M059J (cell line): ENCODE measurements at regions not wholly inside any gene's neighbourhood (a gene's known extent, or its start where the extent isn't known, plus 50 kb on each side); places are given as distances from the start of the nearest gene placed in this dataset.

Source experiments
- DNase-seq: peaks from one replicate; pipeline ENCODE4 v3.0.0-alpha.2; 2012; ENCODE audit warnings: low read depth

DNA sequence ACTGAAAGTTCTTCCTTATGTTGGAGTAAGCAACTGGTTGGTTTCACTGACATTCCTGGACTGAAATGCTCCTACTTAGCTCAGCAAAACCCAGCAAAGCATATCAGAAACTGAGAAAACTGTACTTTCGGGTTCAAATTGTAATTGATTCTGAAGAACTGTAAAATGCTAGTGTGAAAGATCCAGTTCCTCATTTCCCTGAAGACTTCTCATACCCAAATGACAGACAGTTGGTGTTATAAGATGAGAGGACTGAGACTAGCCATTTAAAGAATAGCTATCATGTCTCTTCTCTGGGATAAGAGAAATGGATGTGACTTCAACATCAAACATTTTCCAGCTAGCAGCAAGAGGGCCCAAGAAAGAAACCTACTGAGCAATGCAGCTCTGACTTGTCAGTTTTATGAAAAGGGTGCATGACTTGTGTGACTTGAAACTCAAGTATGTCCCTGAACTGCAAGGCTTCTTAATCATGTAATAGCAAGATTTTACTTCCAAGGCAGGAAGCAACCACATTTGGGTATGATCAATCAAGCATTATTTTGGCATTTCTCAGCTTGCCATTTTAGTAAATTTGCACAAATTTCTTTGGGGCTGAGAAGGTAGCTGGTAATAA, 420.3 kb upstream of the MMADHC start:
- no peak for DNase-seq

DNA sequence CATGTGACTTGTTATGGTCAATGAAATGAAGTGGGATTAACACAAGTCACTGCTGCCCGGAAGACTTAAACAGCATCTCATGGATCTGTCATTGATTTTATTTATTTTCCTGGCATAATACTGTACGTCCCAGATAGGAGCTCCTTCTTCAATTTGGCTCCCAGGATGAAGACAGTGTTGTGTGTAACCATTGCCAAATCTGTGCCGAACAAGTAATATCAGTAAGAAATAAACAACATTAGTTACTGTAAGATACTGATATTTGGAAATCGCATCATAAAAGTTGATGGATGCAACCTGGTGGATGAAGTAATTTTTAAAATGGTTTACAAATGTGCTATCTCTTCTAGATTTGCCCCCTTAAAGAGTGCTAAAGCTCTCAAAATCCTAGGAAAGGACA, 419.0 kb upstream of the MMADHC start:
- no peak for DNase-seq

- DNase-seq: no peak
These were observed 416.0 kb upstream of the MMADHC start for GRCh38 chr2:150003544-150003943.

DNA sequence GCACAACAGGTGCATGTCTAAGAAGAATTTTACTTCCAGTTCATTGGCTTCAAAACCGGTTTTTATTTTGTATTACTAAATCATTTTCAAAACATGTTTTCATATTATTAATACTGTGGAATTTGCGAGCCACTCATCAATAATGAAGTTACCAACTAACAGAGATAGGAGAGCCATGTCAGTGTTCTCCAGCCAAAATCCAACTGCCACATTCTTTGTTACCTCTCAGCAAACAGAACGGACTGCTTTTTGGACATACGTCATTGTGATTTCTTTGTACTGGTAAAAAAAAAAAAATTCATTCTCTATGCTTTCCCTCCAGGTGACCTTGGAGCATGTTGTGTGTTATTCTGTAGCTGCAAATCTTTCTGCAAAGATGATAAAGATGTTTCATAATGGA, 414.2 kb upstream of the MMADHC start:
- no peak for DNase-seq

DNA sequence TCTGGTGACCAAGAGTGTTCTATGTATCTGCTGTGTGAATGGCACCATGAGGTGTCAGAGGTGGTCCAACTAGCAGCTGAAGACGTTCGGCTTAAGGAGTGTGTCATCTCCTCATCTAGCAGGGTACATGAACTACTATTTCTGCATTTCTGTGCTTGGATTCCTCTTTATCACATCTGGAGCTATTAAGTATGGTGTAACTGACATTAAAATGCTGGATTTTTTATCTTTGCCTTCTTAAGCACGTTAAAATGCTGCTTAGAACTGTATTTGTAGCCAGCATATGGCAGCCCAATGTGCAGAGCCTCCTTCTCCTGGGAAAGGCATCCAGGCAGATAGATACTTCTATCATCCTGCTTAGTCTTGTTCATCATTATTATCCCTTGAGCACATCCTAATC, 409.3 kb upstream of the MMADHC start:
- DNase-seq: no peak

DNA sequence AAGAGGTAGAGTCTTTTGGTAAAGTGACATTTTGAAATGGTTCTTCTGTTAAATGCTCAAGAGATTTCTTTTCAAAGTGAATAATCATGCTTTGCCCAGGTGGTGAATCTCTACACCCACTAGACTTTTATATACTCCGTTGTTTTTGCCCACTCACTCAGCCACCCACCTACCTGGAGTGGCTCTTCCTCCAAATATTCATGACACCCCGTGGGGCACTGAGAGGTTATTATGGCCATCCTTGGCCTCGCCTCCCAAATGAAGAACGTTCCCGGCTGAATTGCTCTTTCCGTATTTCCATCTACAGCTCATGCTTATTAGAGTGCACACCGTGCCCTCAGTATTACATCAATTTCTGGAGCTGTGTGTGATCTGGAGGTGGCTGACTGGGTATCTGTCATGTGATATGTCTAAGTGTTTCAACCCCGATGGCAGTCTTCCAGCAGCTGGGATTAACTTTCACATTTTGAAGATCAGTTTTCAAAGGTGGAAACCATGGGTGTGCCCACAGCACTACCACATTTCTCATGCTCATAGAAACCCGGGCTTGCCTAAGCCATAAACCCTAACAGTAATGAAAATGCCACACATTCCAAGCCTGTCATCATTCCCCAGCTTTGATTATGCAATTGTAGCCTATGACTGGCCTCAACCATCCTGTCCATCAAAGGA, 406.6 kb upstream of the MMADHC start:
- DNase-seq: peak; percentile 91

DNA sequence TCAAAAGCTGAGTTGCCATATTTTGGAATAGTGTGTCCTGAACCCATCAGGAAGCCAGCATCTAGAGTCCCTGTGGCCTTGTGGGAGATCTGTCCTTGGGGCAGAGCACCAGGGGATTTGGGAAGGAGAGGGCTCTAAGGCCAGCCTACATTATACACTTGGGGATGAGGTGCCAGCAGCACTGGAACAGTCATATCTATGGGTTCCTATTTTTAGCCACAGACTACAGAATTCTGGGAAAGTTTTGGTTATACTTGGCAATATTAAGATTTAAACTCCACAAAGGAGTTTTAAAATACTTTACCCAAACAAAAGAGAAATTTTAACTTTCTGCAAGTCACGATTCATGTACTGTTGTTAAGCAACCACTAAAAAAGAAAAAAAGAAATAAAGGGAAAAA, 405.7 kb upstream of the MMADHC start:
- DNase-seq: no peak

GRCh38 chr2:149991576-149991975, 404.0 kb upstream of the MMADHC start:
- DNase-seq: peak; percentile 49

- DNase-seq: no peak
These were observed 403.4 kb upstream of the MMADHC start for GRCh38 chr2:149990965-149991364.

GRCh38 chr2:149989447-149990063, 402.0 kb upstream of the MMADHC start:
- DNase-seq: peak; percentile 41

GRCh38 chr2:149988361-149988760, 400.8 kb upstream of the MMADHC start:
- DNase-seq: no peak

GRCh38 chr2:149986861-149987260, 399.3 kb upstream of the MMADHC start:
- DNase-seq: no peak

DNA sequence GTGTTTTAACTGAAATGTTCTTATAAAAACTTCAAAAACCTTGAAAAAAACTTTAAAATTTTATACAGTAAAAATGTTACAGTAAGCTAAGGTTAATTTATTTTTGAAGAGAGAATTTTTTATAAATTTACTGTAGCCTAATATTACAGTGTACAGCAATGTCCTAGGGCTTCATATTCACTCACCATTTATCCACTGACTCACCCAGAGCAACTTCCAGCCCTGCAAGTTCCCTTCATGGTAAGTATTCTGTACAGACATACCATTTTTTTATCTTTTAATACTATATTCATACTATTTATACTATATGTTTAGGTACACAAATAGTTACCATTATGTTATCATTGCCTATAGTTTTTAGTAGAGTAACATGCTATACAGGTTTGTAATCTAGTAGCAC, 396.7 kb upstream of the MMADHC start:
- no peak for DNase-seq

DNA sequence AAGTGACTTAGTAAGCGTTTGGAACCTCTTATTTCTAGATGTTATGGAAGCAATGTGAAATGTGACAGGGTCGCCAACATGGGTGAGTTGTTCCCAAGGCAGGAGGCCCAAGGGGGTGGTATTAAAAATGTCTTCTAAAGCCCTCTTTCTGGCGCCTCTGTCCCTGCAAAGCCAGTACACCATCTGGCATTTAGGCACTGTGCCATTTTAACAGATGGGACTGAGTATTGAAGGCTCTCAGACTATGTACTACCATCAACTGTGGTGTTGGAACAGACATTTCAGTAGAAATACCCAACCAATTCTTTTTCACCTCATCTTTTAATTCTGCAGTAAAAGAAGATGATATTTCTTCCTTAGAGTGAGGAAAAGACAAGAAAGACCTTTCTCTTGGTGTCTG, 384.5 kb upstream of the MMADHC start:
- DNase-seq: no peak

DNA sequence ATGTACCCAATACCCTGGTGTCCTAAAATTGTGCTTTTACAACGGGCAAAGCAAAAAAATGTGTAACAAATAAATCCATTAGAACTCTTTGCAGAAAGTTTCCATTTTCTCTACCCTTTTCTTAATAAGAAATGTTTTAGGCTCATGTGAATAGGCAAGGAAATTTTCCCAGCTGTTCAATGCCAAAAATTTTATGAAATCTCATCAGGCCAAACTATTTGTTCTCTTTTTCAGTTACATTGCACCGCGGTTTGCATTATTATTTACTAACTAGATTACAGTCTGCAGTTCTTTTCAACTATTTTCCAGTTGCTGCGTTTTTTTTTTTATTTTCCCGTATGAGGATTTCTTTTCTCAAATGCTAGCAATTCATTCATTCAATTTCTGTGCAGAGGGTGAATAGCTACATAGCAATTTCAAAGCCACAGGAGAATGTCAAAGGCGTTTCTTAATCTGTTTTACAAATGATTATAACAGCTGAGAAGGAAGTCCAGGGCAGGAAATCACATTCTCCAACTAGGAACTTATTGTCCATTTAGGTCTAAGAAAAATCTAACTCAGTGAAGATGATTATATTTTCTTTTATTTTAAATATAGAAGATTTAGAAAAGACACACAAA, 367.5 kb upstream of the MMADHC start:
- DNase-seq: no peak

GRCh38 chr2:149953627-149954026, 366.1 kb upstream of the MMADHC start:
- DNase-seq: no peak

- DNase-seq: no peak
These were observed 343.9 kb upstream of the MMADHC start for GRCh38 chr2:149931486-149931885.

GRCh38 chr2:149928011-149928410, 340.4 kb upstream of the MMADHC start:
- no peak for DNase-seq

- DNase-seq: no peak
These were observed 338.6 kb upstream of the MMADHC start for GRCh38 chr2:149926149-149926548.

DNA sequence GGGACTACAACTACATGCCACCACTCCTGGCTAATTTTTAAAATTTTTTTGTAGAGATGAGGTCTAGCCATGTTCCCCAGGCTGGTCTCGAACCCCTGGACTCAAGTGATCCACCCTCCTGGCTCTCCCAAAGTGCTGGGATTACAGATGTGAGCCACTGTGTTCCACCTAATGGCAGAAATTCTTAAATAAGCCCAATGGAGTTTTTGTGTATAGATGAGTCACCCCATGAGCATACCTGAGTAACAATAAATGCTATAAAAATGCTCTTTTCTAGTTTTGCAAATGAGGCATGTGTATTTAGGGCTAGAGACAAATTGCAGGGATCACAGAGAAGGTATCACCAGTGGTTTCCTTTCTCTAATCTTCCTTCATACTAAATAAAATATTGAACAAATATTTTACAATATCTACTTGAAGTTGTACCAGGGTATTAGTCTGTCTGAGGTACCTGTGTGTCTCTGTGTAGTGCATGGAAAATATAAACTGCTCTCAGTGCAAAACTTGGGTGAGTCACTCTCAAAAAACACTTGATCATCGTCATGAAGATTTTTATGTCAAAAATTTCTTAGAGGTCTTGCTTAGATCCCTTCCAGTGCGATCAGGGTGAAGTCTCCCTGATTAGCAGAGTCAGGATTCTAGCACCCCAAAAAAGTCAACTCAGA, 337.1 kb upstream of the MMADHC start:
- peak; percentile 49 for DNase-seq

GRCh38 chr2:149924028-149924427, 336.5 kb upstream of the MMADHC start:
- peak; percentile 61 for DNase-seq

GRCh38 chr2:149921911-149922616, 334.5 kb upstream of the MMADHC start:
- peak; percentile 14 for DNase-seq
